ENCODE measurements at regions not wholly inside any gene's neighbourhood (a gene's known extent, or its start where the extent isn't known, plus 50 kb on each side); places are given as distances from the start of the nearest gene placed in this dataset.

DNA sequence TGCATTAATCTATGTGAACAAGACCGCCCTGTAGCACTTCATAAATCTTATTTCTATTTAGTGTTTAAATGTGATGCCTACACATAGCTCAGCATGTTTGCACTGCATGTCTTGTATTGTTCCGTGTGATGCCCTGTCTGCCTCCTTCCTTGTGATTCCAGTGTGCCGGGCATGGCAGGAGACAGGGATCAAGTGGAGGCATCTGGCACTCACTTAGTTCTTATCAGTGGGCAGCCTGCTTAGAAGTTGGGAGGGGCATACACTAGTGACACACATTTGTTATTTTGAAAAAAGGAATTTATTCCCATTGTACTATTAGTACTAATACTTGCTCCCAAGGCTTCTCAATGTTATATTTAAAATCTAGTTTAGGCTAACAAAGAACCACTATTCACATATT is 176.4 kb downstream of the KCNA5 start:
- Mint-ChIP-seq H3K27ac (no peak overlapping the region), H3K27me3 (peaks cover 21% of the 10 kb centered on the region), H3K4me3 (no peak overlapping the region), H3K36me3 (ENCODE audit: low read depth) (no peaks in the 10 kb centered on the region), H3K4me1 (peaks cover 7% of the 10 kb centered on the region), H3K9me3 (no peaks in the 10 kb centered on the region)
- no peak for DNase-seq
- ATAC-seq, result no peak

DNA sequence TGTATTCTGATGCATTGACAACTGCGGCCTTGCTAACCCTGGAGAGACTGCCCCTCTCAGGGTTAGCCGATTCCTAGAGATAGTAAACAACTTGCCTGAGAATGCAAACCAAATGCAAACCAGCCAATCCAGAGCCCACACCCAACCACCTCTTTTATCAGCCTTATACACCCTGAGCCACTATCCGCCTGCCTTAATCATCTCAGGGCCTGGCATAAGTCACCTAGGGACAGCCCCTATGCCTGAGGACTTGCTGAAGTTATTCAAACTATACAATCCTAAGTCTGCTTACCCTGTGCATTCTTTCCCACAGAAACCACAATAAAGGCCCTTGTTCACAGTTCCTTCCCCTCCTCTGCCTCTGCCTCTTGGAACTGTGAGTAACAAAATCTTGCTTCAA is 177.2 kb downstream of the KCNA5 start:
- Mint-ChIP-seq H3K36me3 (ENCODE audit: low read depth) (no peaks in the 10 kb centered on the region), H3K4me1 (peaks cover 7% of the 10 kb centered on the region), H3K27me3 (peaks cover 25% of the 10 kb centered on the region), H3K4me3 (no peak overlapping the region), H3K27ac (no peak overlapping the region), H3K9me3 (no peaks in the 10 kb centered on the region)
- DNase-seq, result peak; percentile 7
- peak; percentile 99 for ATAC-seq

DNA sequence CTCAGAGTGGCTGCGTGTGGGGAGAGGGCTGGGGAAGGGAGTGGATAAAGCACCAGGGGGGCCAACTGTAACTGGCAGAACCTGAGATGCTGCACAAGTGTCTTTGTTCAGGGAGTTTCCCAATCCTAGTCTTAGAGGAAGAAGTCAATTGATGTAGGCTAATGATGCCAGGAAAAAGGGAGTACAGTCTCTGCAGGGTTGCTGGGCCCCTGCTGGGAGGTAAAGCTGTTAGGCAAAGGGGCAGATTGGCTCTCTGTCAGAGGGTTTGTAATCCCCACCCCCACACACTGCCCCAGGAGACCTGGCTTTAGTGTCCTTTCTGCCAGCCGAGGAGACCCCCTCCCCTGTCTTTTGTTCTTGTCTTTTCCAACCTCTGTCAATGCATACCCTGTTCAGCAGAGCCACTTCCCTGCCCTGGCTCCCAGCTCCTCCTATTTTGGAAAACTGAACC is 178.4 kb downstream of the KCNA5 start:
- Mint-ChIP-seq H3K27ac (no peak overlapping the region), H3K4me1 (peaks cover 7% of the 10 kb centered on the region), H3K36me3 (ENCODE audit: low read depth) (no peaks in the 10 kb centered on the region), H3K9me3 (no peaks in the 10 kb centered on the region), H3K27me3 (peaks cover 25% of the 10 kb centered on the region), H3K4me3 (no peak overlapping the region)
- ATAC-seq (no peak), DNase-seq (no peak)

DNA sequence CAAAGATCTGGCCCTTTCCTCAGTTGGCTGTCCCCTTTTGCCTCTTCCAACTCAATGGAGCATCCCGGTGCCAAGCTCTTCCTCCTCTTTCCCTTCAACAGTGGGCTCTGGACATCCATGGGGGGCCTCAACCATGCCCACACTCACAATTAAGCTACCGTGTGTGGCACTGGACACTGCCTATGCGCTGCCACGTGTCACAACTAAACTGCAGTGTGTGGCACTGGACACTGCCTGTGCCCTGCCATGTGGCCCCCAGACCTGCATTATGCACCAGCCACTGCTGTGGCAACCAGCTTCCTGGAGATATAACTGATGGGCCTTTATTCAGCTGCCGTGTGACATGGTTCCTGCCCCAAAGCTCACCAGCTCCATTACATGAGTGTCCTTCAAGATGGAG is 179.1 kb downstream of the KCNA5 start:
- Mint-ChIP-seq H3K36me3 (ENCODE audit: low read depth) (no peaks in the 10 kb centered on the region), H3K27me3 (peaks cover 25% of the 10 kb centered on the region), H3K9me3 (no peaks in the 10 kb centered on the region), H3K4me3 (no peak overlapping the region), H3K4me1 (peaks cover 7% of the 10 kb centered on the region), H3K27ac (no peak overlapping the region)
- ATAC-seq, result no peak
- no peak for DNase-seq

DNA sequence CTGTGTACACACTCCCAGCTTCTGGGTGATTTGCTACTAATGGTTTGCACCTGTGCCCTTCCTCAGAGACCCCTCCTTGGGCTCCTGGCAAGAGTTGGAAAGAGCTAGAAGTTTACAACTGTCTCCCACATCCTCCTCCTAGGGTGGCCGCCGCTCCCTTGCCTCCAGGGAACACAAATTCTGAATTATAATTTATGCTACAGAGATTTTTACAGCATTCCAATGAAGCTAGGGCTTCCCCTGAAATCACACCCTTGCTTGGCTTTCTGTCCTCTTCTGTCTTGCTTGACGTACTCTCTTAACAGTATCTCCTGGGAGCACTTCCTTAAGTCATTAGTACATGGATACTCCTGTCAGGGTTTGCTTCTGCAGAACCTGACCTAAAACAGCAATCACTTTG is 180.2 kb downstream of the KCNA5 start:
- Mint-ChIP-seq H3K27ac (no peak overlapping the region), H3K36me3 (ENCODE audit: low read depth) (no peaks in the 10 kb centered on the region), H3K9me3 (no peaks in the 10 kb centered on the region), H3K4me3 (no peak overlapping the region), H3K27me3 (peaks cover 22% of the 10 kb centered on the region), H3K4me1 (peaks cover 7% of the 10 kb centered on the region)
- DNase-seq (no peak), ATAC-seq (no peak)

DNA sequence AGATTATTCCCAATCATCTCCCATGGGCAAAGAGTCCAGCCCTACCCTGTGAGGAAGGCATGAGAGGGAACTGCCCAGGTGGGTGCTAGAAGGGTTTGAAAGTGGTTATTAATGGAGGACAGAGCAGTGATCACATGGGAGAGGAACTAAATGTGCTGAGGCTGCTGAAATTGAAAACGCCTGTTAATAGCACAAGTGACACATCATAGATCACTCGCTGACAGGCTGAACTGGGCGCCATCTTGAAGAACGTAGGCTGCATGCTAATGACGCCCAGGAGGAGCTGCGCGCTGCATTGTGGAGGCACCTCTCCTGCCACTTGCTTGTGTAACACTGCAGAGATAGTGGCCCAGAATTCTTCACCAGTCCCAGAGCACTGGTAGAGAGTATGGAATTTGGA is 182.9 kb downstream of the KCNA5 start:
- H3K27me3 Mint-ChIP-seq, result peaks cover 17% of the 10 kb centered on the region
- no peaks in the 10 kb centered on the region for H3K9me3 Mint-ChIP-seq
- no peaks in the 10 kb centered on the region for H3K4me1 Mint-ChIP-seq
- no peak overlapping the region for H3K4me3 Mint-ChIP-seq
- no peak overlapping the region for H3K27ac Mint-ChIP-seq
- no peak for DNase-seq
- H3K36me3 Mint-ChIP-seq (ENCODE audit: low read depth), result no peaks in the 10 kb centered on the region
- no peak for ATAC-seq

DNA sequence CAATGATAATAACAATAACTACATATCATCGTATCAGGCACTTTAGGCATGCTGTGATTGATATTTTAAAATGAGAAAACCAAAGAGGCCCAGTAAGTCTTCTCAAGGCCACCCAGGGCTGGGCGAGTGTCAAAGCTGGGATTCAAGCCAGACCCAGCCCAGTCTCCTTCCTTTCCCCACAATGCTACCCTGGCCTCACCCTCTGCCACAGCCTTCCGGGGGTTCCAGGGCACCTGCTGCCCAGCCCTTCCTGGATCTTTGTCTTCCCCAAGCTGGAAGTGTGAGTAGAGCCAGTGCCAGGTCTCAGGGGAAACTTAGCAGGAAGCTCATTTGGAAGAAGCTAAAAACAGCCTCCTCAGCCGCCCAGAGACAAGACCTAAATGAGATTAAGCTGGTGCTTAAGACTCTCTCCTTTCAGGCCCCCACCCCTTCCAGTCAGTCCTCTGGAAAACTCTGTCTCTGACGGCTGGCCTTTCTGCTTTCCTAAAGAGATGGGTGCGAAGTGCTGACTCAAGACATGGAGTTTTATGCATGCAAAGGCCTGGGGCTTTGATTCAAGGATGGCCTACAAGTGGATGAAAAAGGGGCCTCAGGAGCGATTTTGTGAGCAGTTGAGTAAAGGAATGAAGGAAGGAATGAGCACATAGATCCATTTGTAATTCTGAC is 184.2 kb downstream of the KCNA5 start:
- H3K27me3 Mint-ChIP-seq, result peaks cover 7% of the 10 kb centered on the region
- ATAC-seq, result no peak

DNA sequence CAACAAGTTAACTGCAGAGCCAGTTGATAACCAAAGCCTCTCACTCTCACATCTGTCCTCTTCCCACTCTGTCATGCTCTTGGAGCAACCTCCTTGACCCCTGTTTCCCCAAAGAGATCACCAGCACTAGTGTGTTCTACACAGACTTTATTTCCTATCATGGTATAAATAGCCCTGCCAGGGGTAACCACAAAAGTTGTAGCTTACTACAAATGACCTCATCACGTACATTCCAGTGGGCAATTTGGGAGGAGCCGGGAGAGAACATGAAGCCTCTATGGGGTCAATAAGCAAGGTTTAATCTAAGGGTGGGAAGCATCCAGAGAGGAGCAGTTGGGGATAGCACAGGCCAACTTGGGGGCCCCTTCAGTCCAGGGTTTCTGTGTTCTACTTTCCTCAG is 186.5 kb downstream of the KCNA5 start:
- H3K4me3 Mint-ChIP-seq, result no peak overlapping the region
- no peak overlapping the region for H3K27ac Mint-ChIP-seq
- ATAC-seq (no peak), DNase-seq (no peak)
- H3K27me3 Mint-ChIP-seq, result peaks cover 10% of the 10 kb centered on the region
- no peaks in the 10 kb centered on the region for H3K4me1 Mint-ChIP-seq
- H3K36me3 Mint-ChIP-seq (ENCODE audit: low read depth), result no peaks in the 10 kb centered on the region
- no peaks in the 10 kb centered on the region for H3K9me3 Mint-ChIP-seq

More for the DNA sequence above, 184.2 kb downstream of the KCNA5 start:
- DNase-seq, result no peak
- no peak overlapping the region for H3K27ac Mint-ChIP-seq
- H3K36me3 Mint-ChIP-seq (ENCODE audit: low read depth), result no peaks in the 10 kb centered on the region
- no peaks in the 10 kb centered on the region for H3K4me1 Mint-ChIP-seq
- H3K9me3 Mint-ChIP-seq, result no peaks in the 10 kb centered on the region
- H3K4me3 Mint-ChIP-seq, result no peak overlapping the region

DNA sequence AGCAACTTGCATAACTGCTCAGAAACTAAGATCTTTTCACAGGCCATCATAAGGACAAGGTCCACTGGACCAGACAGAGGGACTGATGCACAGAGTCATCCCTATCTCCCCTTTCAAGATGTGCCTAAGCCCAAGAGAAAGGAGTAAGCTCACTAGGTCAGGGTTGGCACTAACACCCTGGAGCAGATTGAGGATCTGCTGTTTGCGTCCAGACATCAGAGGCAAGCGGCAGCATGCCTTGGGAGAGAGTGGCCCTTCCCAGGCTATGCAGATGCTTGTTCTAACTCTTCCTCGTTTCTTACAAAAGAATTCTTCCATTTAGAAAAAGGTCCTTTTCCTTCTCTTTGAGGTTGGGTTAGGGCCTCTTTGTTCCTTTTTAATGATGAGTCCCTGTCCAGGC is 187.2 kb downstream of the KCNA5 start:
- no peak for ATAC-seq
- peaks cover 7% of the 10 kb centered on the region for H3K27me3 Mint-ChIP-seq
- no peaks in the 10 kb centered on the region for H3K9me3 Mint-ChIP-seq
- H3K36me3 Mint-ChIP-seq (ENCODE audit: low read depth), result no peaks in the 10 kb centered on the region
- H3K27ac Mint-ChIP-seq, result no peak overlapping the region
- no peak overlapping the region for H3K4me3 Mint-ChIP-seq
- DNase-seq, result no peak
- no peaks in the 10 kb centered on the region for H3K4me1 Mint-ChIP-seq

DNA sequence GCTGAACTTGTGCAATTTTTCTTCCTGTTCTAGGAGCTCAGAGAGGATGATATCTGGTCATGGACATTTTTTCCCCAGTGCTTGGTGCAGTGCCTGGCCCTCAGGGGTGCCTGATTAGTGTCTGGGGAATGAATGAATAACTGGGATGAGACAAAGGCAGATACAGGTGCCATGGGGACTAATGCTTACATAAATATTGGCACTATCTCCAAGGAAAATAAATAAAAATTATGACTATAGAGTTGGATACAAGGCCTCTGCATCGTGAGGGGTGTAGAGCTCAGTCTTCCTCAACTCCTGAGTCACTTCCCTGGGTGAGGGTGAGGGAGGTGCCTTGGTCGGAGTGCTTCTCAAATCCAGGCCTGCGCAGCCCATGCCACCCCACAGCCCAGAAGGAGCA is 188.6 kb downstream of the KCNA5 start:
- Mint-ChIP-seq H3K9me3 (no peaks in the 10 kb centered on the region), H3K36me3 (ENCODE audit: low read depth) (no peaks in the 10 kb centered on the region), H3K27ac (no peak overlapping the region), H3K27me3 (peaks cover 7% of the 10 kb centered on the region), H3K4me3 (no peak overlapping the region), H3K4me1 (no peaks in the 10 kb centered on the region)
- ATAC-seq (no peak), DNase-seq (no peak)

DNA sequence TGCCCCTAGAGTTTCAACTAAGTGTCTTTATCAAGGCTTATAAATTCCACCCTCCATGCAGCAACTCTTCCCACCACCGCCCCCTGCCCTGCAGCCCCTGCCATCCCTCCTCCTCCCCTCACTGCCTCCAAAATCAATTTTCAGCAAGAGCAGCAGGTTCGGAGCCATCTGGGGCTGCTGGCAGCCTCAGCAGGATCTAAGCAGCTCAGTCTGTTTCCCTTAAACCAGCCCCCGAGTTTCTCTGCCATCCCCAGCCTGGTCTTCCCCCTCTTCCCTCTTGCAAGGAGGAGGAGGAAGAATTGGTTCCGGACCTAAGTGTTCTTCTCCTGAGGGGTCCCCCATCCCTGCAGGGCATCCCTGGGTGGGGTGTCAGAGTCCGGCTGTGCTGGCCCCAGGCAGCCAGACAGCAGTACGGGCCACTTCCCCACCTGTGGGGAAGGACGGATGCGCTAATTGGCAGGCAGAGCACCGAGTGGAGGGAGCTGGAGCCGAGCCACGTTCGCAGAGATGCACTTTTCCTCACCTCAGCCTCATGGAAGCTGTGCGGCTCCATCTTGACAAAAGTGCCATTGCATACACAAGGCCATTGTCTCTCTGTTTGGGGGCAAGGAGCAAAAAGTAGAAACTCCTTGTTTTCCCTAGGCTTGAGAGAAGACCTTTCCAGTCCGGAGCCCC is 189.3 kb downstream of the KCNA5 start:
- no peak overlapping the region for H3K4me3 Mint-ChIP-seq
- ATAC-seq (no peak), DNase-seq (no peak)
- no peak overlapping the region for H3K27ac Mint-ChIP-seq
- no peaks in the 10 kb centered on the region for H3K4me1 Mint-ChIP-seq
- peaks cover 7% of the 10 kb centered on the region for H3K27me3 Mint-ChIP-seq
- H3K9me3 Mint-ChIP-seq, result no peaks in the 10 kb centered on the region
- no peaks in the 10 kb centered on the region for H3K36me3 Mint-ChIP-seq (ENCODE audit: low read depth)

DNA sequence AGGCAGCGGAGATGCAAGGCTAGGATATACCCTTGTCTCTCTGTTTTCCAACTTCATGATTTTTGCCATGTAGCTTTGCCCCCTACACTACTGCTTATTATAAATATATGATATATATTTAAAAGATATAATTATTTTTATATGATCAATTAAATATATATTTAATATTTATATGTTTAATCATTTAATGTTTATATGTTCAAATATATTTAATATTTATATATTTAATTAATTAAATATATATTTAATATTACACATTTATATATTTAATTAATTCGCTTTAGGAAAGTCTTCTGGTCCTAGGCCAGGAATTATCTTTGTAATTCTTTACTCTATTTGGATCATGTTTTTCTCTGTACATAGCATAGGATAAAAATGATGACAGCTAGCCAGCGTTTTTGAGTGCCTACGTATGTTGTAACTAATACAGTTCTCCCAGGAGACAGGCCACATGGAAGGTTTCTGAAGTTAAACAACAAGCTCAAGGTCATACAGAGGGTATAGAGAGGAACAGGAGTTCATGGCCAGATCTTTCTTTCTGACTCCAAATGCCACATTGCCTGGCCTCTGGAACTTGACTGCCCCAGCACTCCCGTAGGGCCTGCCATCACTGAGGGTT is 192.5 kb downstream of the KCNA5 start:
- DNase-seq (no peak), ATAC-seq (no peak)
- Mint-ChIP-seq H3K36me3 (ENCODE audit: low read depth) (no peaks in the 10 kb centered on the region), H3K4me3 (no peak overlapping the region), H3K9me3 (no peaks in the 10 kb centered on the region), H3K27me3 (peaks cover 7% of the 10 kb centered on the region), H3K27ac (no peak overlapping the region), H3K4me1 (no peaks in the 10 kb centered on the region)

DNA sequence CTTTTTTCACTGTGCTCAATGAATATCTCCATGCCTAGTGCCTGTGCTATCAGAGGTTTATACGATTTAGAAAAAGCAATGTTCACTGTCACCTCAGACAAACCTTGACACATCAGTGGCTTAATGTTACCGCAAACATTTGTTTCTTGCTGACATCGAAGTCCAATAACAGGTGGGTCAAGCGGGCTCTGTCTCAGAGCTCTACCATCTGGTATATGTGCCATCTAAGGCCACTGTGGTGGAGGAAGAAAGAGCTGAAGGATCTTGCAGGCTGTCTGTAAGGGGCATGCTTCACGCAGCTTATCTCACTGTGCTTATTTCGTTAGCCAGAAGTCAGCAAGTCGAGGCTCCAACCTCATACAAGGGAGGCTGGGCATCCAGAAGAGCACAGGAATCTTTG is 189.5 kb upstream of the NTF3 start:
- H3K9me3 Mint-ChIP-seq, result no peaks in the 10 kb centered on the region
- no peaks in the 10 kb centered on the region for H3K27me3 Mint-ChIP-seq
- no peaks in the 10 kb centered on the region for H3K36me3 Mint-ChIP-seq (ENCODE audit: low read depth)

DNA sequence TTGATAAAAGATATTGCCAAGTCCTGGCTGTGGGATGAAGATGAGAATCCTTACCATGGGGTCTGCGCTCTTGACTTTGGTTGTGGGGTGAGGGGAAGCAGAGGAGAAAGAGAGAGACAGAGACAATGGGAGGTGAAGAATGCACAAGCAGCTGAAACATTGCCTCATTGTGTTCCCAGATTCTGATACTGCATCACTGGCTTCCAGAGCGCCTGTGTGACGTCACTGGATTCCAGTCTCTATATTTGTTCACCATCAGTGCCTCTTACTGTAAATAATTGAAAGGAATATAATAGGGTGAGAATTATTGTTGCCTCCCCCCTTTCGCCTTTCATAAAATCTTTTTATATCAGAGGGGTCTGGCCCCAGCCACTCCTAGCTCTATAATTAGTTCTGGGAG is 188.9 kb upstream of the NTF3 start:
- Mint-ChIP-seq H3K9me3 (no peaks in the 10 kb centered on the region), H3K4me1 (no peaks in the 10 kb centered on the region), H3K4me3 (no peak overlapping the region), H3K27ac (no peak overlapping the region), H3K36me3 (ENCODE audit: low read depth) (no peaks in the 10 kb centered on the region), H3K27me3 (no peaks in the 10 kb centered on the region)
- ATAC-seq, result no peak
- no peak for DNase-seq

More for the DNA sequence above, 189.5 kb upstream of the NTF3 start:
- DNase-seq (no peak), ATAC-seq (no peak)
- Mint-ChIP-seq H3K4me1 (no peaks in the 10 kb centered on the region), H3K4me3 (no peak overlapping the region), H3K27ac (no peak overlapping the region)

DNA sequence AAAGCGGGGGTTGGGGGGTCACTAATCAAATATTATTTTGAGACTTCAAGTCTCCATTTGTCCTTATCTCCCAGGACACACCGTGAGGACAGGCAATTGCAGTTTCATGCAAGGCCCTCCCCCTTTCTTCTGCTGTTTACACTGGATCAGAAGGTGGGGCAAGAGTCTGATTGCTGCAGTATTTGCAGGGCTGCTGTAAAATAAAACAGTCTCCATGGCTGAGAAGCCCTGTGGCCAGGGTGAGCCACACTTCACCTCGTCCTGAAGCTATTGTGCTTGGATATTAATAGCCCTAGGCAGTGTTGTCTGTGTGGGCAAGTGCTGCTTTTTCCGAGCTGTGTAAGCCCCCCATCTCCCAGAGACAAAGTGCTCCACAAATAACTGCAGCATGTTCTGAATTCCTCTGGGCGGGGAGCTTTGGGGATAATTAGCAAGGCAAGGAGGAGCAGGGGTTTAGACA is 187.4 kb upstream of the NTF3 start:
- Mint-ChIP-seq H3K4me1 (no peaks in the 10 kb centered on the region), H3K27ac (no peak overlapping the region), H3K36me3 (ENCODE audit: low read depth) (no peaks in the 10 kb centered on the region)

More for the DNA sequence above, 187.4 kb upstream of the NTF3 start:
- Mint-ChIP-seq H3K4me3 (no peak overlapping the region), H3K9me3 (no peaks in the 10 kb centered on the region), H3K27me3 (no peaks in the 10 kb centered on the region)
- no peak for DNase-seq
- ATAC-seq, result no peak
